GM18867 (cell line): ENCODE measurements at regions not wholly inside any gene's neighbourhood (a gene's known extent, or its start where the extent isn't known, plus 50 kb on each side); places are given as distances from the start of the nearest gene placed in this dataset.
A peak's percentile ranks its signal among the peaks of the same experiment; 100 is the strongest.
"Not testable (repeated sequence)": the region's sequence is repeated elsewhere in the genome, so short reads cannot be mapped to it uniquely, and the experiment has no call there.

Source experiments
- ATAC-seq: cut with Tn5 transposase; IDR thresholded peaks from one replicate; pipeline ENCODE4 v1.9.1; 2021; ENCODE audit warnings: mild to moderate bottlenecking, moderate library complexity; ENCODE audit not compliant: unreplicated experiment

DNA sequence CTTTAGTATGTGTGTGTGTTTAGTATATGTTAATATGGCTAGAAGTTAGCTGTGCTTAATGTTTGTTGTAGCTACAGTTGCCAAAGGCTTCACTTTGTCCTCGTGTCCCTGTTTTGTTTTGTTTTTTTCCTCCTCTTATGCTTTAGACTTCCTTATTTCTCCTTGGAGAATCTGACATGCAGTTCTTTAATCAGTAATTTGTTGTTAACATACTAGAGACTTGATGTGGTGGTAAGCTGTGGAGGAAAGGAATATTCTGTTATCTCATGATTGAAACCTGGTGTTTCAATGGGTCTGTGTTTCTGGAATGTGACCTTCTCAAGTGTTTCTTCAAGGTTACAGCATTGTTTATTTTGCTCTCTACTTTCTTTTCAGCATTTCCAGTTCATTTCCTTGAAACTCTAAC, 515.6 kb upstream of the ST8SIA4 start:
- ATAC-seq, result no peak

GRCh38 chr5:101404531-101404930, 501.4 kb upstream of the ST8SIA4 start:
- ATAC-seq, result no peak

GRCh38 chr5:101393795-101394450, 490.8 kb upstream of the ST8SIA4 start:
- no peak for ATAC-seq

- ATAC-seq, result peak; percentile 71
These were observed 487.2 kb upstream of the ST8SIA4 start for GRCh38 chr5:101390151-101390908.

DNA sequence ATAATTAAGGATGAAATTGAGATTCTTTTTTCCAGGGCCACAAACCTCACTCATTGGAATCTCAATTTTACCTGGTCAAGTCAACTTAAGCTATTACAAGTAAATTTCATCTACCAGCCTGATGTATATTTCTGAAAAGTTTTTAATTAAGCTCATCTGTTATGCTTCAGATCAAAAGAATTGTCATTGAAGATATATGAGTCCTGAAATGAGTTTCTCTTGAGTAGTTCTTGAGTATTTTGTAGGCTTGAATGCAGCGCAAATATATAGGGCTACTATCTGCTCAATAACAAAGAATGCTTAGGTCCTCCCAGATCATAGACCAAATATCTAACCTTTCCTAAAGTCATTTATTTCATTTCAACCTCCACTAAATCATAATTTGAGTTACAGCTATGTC, 482.2 kb upstream of the ST8SIA4 start:
- no peak for ATAC-seq

GRCh38 chr5:101370181-101370580, 467.1 kb upstream of the ST8SIA4 start:
- no peak for ATAC-seq

- no peak for ATAC-seq
These were observed 461.4 kb upstream of the ST8SIA4 start for GRCh38 chr5:101364469-101364868.

DNA sequence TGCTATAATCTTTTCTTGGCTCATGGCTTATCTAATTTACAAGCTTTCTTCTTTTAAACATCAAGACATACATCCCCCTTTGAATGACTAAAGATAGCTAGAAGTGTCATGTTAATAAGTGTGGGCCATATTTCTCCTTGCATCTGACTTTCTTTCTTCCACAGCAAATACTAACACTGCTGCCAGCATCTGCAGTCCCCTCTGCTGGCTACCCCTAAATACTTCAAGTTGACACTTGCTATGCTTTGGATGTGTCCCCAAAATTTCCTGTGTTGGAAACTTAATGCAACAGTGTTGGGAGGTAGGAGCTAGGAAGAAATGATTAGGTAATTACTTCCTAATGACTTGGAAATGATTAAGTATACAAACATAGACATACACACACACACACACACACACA, 459.0 kb upstream of the ST8SIA4 start:
- ATAC-seq, result no peak

DNA sequence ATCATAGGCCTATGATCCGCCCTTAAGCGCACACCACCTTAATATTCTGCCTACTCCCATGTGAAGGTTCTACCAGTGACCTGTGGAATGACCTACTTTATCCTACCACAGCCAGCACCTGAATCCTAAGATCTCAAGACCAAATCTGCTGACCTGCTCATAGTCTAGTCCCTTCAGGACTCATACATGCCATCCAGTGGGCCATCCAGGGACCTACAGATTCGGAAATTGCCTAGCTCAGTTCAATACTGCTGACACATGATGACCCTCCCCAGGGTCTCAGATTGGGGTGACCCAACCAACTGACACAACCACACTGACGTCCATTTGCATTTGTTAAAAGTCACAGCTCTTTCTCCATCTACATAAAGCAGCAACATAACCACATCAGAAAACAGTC, 443.8 kb upstream of the ST8SIA4 start:
- no peak for ATAC-seq

GRCh38 chr5:101346447-101346846, 443.4 kb upstream of the ST8SIA4 start:
- ATAC-seq, result no peak

- no peak for ATAC-seq
These were observed 435.1 kb upstream of the ST8SIA4 start for GRCh38 chr5:101338226-101338625.

DNA sequence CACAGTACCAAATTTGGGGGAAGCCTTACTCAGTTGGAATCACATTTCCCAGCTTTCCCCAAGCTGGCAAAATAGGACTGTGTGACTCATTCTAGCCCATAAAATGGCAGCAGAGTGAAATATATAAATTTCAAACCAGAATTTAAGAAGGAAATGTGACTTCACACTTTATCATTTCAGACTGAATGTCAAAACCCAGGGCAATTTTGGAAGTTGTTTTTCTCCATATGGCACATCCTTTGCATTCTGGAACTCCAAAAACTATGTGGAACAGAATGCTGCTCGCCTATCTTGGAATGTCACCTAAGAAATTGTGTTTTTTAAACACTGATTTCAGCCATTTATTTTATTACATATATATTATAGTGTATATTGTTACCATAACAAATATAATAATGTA, 424.7 kb upstream of the ST8SIA4 start:
- no peak for ATAC-seq

DNA sequence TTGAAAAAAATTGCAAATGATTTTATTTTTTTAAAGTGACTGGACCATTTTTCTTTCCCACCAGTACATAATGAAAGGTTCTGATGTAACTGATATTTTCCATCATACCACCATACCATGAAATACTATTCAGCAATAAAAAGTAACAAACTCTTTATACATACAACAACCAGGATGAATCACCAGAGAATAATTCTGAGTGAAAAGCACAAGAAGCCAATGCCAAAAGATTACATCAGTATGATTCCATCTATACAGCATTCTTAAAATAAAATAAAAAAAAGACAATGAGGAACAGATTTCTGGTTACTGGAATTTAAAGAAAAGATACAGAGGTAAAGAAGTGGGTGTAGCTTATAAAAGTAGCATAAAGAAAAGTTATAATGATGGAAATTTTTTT, 423.7 kb upstream of the ST8SIA4 start:
- ATAC-seq, result no peak

DNA sequence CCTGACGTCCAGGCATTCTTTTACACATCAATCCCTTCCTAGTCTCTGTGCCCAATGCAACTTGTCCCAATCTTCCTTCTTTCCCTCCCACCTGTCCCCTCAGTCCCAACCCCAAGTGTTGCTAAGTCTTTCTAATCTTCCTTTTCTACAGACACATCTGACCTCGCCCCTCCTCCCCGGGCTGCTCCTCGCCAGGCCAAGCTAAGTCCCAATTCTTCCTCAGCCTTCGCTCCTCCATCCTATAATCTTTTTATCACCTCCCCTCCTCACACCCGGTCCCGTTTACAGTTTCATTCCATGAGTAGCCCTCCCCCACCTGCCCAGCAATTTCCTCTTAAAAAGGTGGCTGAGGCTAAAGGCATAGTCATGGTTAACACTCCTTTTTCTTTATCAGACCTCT, 413.3 kb upstream of the ST8SIA4 start:
- ATAC-seq, result not testable (repeated sequence)

GRCh38 chr5:101306391-101307137, 403.5 kb upstream of the ST8SIA4 start:
- no peak for ATAC-seq

DNA sequence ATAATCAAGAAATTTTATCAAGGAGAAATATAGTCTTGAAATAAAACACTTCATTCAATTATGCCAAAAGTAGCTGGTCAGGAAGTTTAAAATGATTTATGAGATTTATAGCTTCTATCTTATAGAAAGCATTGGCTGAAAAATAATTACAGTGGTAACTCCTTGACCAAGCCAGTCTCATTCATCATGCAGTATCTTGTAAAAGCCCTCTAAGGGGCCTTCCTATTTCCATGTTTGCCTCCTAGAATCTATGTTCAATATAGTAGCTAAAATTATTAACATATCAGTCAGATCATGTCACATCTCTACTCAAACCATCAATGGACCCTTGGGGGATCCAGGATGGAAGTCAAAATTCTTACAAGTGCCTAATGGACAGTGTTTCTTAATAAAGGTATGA, 393.4 kb upstream of the ST8SIA4 start:
- no peak for ATAC-seq

GRCh38 chr5:101292199-101292598, 389.1 kb upstream of the ST8SIA4 start:
- ATAC-seq, result no peak

DNA sequence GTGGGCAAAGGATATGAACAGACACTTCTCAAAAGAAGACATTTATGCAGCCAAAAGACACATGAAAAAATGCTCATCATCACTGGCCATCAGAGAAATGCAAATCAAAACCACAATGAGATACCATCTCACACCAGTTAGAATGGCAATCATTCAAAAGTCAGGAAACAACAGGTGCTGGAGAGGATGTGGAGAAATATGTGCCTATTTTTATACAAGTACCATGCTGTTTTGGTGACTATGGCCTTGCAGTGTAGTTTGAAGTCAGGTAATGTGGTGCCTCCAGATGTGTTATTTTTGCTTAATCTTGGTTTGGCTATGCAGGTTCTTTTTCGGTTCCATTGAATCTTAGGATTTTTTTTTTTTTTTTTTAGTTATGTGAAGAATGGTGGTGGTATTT, 387.7 kb upstream of the ST8SIA4 start:
- not testable (repeated sequence) for ATAC-seq

GRCh38 chr5:101288633-101289032, 385.6 kb upstream of the ST8SIA4 start:
- no peak for ATAC-seq

DNA sequence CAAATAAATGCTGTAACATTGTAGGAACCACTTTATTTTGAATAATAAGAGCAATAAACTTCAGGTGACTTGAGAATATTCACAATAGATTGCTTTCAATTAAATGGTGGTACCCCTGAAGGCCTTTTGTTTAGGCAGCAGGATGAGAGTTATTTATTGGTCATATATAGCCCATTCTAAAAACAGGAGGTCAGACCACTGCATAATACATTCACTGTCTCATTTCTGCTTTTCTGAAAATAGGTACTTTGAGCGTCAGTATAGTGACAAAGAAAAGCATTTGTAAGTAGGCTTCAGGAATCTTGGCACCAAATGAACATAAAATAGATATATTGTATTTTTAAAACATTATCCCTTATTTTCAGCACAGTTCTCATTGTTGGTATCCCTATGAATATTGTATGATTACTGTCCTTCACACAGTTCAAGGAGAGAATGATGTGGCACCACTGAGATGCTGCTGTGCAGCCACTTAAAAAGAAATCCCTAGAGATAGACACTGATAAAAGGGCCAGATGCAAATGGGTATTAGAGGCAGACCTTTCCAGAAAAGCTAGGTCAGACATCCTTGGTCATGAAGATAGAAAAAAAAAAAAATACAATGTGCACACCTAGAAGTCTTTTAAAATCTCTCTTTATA, 381.8 kb upstream of the ST8SIA4 start:
- no peak for ATAC-seq

DNA sequence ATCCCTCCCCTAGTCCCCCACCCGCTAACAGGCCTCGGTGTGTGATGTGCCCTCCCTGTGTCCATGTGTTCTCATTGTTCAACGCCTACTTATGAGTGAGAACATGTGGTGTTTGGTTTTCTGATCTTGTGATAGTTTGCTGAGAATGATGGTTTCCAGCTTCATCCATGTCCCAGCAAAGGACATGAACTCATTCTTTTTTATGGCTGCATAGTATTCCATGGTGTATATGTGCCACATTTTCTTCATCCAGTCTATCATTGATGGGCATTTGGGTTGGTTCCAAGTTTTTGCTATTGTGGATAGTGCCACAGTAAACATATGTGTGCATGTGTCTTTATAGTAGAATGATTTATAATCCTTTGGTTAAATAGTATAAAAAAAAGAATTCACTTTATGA, 380.9 kb upstream of the ST8SIA4 start:
- not testable (repeated sequence) for ATAC-seq
